Activated CD8-positive, alpha-beta memory T cell treated with anti-CD3 and anti-CD28 coated beads for 4 hours (primary cell): ENCODE measurements at regions not wholly inside any gene's neighbourhood (a gene's known extent, or its start where the extent isn't known, plus 50 kb on each side); places are given as distances from the start of the nearest gene placed in this dataset.
"Not testable (repeated sequence)": the region's sequence is repeated elsewhere in the genome, so short reads cannot be mapped to it uniquely, and the experiment has no call there.

Source experiments
- DNase-seq, 2 donors: peaks; one replicate each; pipeline ENCODE4 v3.0.0-alpha.2; 2020; ENCODE audit warnings: low read depth in 2 of 2

GRCh38 chr5:126677121-126677520 is 76.4 kb downstream of the PHAX start:
- DNase-seq, result no peak

- no peak for DNase-seq
These were observed 79.6 kb downstream of the PHAX start for GRCh38 chr5:126680191-126680817.

- not testable (repeated sequence) for DNase-seq
These were observed 80.6 kb downstream of the PHAX start for GRCh38 chr5:126681314-126681713.

- no peak for DNase-seq
These were observed 81.2 kb downstream of the PHAX start for GRCh38 chr5:126681970-126682369.

- DNase-seq, result no peak
These were observed 82.1 kb downstream of the PHAX start for GRCh38 chr5:126682856-126683255.

GRCh38 chr5:126683912-126684311 is 83.2 kb downstream of the PHAX start:
- no peak for DNase-seq

GRCh38 chr5:126684656-126685442 is 84.1 kb downstream of the PHAX start:
- DNase-seq, result peak; percentile 14 to 47

- no peak for DNase-seq
These were observed 85.8 kb downstream of the PHAX start for GRCh38 chr5:126686451-126687126.

- DNase-seq, result no peak
These were observed 84.0 kb upstream of the LMNB1 start for GRCh38 chr5:126692971-126693370.

- no peak for DNase-seq
These were observed 83.1 kb upstream of the LMNB1 start for GRCh38 chr5:126693806-126694205.

GRCh38 chr5:126694403-126694802 is 82.5 kb upstream of the LMNB1 start:
- DNase-seq, result no peak

GRCh38 chr5:126695091-126695490 is 81.8 kb upstream of the LMNB1 start:
- no peak for DNase-seq

GRCh38 chr5:126707080-126707479 is 69.9 kb upstream of the LMNB1 start:
- DNase-seq, result no peak

GRCh38 chr5:126715765-126716164 is 61.2 kb upstream of the LMNB1 start:
- DNase-seq, result no peak

- no peak for DNase-seq
These were observed 60.1 kb upstream of the LMNB1 start for GRCh38 chr5:126716861-126717260.

- DNase-seq, result no peak
These were observed 58.6 kb upstream of the LMNB1 start for GRCh38 chr5:126718236-126718868.

GRCh38 chr5:126720369-126720768 is 56.6 kb upstream of the LMNB1 start:
- DNase-seq, result no peak

GRCh38 chr5:126723643-126724042 is 53.3 kb upstream of the LMNB1 start:
- no peak for DNase-seq
